B cell (primary cell): ENCODE measurements at regions not wholly inside any gene's neighbourhood (a gene's known extent, or its start where the extent isn't known, plus 50 kb on each side); places are given as distances from the start of the nearest gene placed in this dataset.
"Not testable (repeated sequence)": the region's sequence is repeated elsewhere in the genome, so short reads cannot be mapped to it uniquely, and the experiment has no call there.

Experiments used
- EZH2 ChIP-seq: IDR thresholded peaks from 2 replicates; pipeline ENCODE4 v1.6.1; 2012; ENCODE audit warnings: borderline replicate concordance, low read depth, mild to moderate bottlenecking, moderate library complexity, low read length; ENCODE audit not compliant: insufficient read depth, poor library complexity, severe bottlenecking
- TF ChIP-seq, protein P1 (sequence below): fragments of 200-600 bp; IDR thresholded peaks from one replicate; pipeline ENCODE4 v1.8.0; 2022; ENCODE audit warnings: antibody characterized with exemption, mild to moderate bottlenecking

DNA sequence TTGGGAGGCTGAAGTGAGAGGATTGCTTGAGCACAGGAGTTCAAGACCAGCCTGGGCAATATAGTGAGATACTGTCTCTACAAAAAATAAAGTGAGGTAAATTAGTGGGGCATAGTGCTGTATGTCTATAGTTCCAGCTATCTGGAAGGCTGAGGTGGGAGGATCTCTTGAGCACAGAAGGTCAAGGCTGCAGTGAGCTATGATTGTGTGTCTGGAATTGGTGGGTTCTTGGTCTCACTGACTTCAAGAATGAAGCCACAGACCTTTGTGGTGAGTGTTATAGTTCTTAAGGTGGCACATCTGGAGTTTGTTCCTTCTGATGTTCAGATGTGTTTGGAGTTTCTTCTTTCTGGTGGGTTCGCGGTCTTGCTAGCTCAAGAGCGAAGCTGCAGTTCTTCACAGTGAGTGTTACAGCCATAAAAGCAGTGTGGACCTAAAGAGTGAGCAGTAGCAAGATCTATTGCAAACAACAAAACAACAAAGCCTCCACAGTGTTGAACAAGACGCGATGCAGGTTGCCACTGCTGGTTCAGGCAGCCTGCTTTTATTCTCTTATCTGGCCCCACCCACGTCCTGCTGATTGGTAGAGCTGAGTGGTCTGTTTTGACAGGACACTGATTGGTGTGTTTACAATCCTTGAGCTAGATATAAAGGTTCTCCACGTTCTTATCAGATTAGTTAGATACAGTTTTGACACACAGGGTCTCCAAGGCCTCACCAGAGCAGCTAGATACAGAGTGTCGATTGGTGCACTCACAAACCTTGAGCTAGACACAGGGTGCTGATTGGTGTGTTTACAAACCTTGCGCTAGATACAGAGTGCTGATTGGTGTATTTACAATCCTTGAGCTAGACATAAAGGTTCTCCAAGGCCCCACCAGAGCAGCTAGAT lies 79.3 kb upstream of the AMZ2 start:
- TF ChIP-seq, protein P1, sequence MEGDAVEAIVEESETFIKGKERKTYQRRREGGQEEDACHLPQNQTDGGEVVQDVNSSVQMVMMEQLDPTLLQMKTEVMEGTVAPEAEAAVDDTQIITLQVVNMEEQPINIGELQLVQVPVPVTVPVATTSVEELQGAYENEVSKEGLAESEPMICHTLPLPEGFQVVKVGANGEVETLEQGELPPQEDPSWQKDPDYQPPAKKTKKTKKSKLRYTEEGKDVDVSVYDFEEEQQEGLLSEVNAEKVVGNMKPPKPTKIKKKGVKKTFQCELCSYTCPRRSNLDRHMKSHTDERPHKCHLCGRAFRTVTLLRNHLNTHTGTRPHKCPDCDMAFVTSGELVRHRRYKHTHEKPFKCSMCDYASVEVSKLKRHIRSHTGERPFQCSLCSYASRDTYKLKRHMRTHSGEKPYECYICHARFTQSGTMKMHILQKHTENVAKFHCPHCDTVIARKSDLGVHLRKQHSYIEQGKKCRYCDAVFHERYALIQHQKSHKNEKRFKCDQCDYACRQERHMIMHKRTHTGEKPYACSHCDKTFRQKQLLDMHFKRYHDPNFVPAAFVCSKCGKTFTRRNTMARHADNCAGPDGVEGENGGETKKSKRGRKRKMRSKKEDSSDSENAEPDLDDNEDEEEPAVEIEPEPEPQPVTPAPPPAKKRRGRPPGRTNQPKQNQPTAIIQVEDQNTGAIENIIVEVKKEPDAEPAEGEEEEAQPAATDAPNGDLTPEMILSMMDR = not testable (repeated sequence)
- not testable (repeated sequence) for TF ChIP-seq EZH2
